Naive thymus-derived CD4-positive, alpha-beta T cell (primary cell): ENCODE measurements at regions not wholly inside any gene's neighbourhood (a gene's known extent, or its start where the extent isn't known, plus 50 kb on each side); places are given as distances from the start of the nearest gene placed in this dataset.

Experiments
- ATAC-seq: fragments of 150-1000 bp; cut with Tn5 transposase; 2 replicates; pipeline ENCODE4 v1.10.0; 2021; ENCODE audit warnings: mild to moderate bottlenecking, moderate library complexity
- CTCF ChIA-PET: fragments of 350-600 bp; sonication (Branson Sonifier 250); formaldehyde crosslinking; loops from one replicate; lab custom pipeline; 2021; ENCODE audit warnings: antibody characterized with exemption; lab: Charles Lee
- POLR2A ChIA-PET: fragments of 350-600 bp; sonication (Branson Sonifier 250); formaldehyde crosslinking; loops from one replicate; lab custom pipeline; 2021; ENCODE audit warnings: antibody characterized with exemption, inconsistent platforms; lab: Charles Lee
- DNase-seq, 9 donors: peaks; one replicate each; pipeline versions ENCODE4 v3.0.0 to v3.0.0-alpha.2; 2020 to 2022; ENCODE audit warnings: mixed read lengths in 1 of 9
- H3K27ac ChIP-seq: one replicate; pipeline ENCODE4 v1.7.0; 2013; ENCODE audit warnings: mild to moderate bottlenecking, low read depth, low read length, moderate library complexity
- H3K27me3 ChIP-seq, 2 donors: one replicate each; pipeline ENCODE4 v1.7.0; 2013; ENCODE audit warnings: low read length in 2 of 2, mild to moderate bottlenecking in 2 of 2, moderate library complexity in 2 of 2; ENCODE audit not compliant: control insufficient read depth in 2 of 2, insufficient read depth in 2 of 2
- H3K36me3 ChIP-seq, 3 experiments: 1 replicate in 2 of 3; 2 replicates in 1 of 3; pipeline ENCODE4 v1.7.0; 2013; ENCODE audit warnings: low read length in 3 of 3, mild to moderate bottlenecking in 3 of 3, moderate library complexity in 1 of 3; ENCODE audit not compliant: insufficient read depth in 3 of 3, control insufficient read depth in 2 of 3
- H3K4me1 ChIP-seq, 2 donors: one replicate each; pipeline ENCODE4 v1.7.0; 2013; ENCODE audit warnings: low read length in 2 of 2, mild to moderate bottlenecking in 2 of 2, moderate library complexity in 1 of 2; ENCODE audit not compliant: control insufficient read depth in 2 of 2, insufficient read depth in 2 of 2
- H3K4me3 ChIP-seq: 2 replicates; pipeline ENCODE4 v1.7.0; 2013; ENCODE audit warnings: mild to moderate bottlenecking, low read length
- H3K9me3 ChIP-seq, 3 experiments: 1 replicate in 2 of 3; 2 replicates in 1 of 3; pipeline ENCODE4 v1.7.0; 2013; ENCODE audit warnings: low read length in 3 of 3; ENCODE audit not compliant: control insufficient read depth in 2 of 3
- H3K27ac Mint-ChIP-seq, 9 donors: one replicate each; pipeline ENCODE4 v1.8.0; 2020 to 2022; ENCODE audit warnings: mixed read lengths in 9 of 9, mild to moderate bottlenecking in 8 of 9, moderate library complexity in 5 of 9, inconsistent platforms in 2 of 9
- H3K27me3 Mint-ChIP-seq, 5 donors: one replicate each; pipeline ENCODE4 v1.8.0; 2021 to 2022; ENCODE audit warnings: mixed read lengths in 5 of 5, mild to moderate bottlenecking in 1 of 5
- H3K36me3 Mint-ChIP-seq, 5 donors: one replicate each; pipeline ENCODE4 v1.8.0; 2020 to 2022; ENCODE audit warnings: mixed read lengths in 5 of 5, mild to moderate bottlenecking in 3 of 5, inconsistent platforms in 1 of 5
- H3K4me1 Mint-ChIP-seq, 7 donors: one replicate each; pipeline ENCODE4 v1.8.0; 2020 to 2022; ENCODE audit warnings: mixed read lengths in 7 of 7, mild to moderate bottlenecking in 3 of 7, inconsistent platforms in 1 of 7
- H3K4me3 Mint-ChIP-seq, 10 donors: one replicate each; pipeline ENCODE4 v1.8.0; 2020 to 2022; ENCODE audit warnings: mild to moderate bottlenecking in 10 of 10, mixed read lengths in 10 of 10, moderate library complexity in 6 of 10, inconsistent platforms in 2 of 10
- H3K9me3 Mint-ChIP-seq, 11 donors: one replicate each; pipeline ENCODE4 v1.8.0; 2020 to 2022; ENCODE audit warnings: mixed read lengths in 11 of 11, mild to moderate bottlenecking in 4 of 11, inconsistent platforms in 1 of 11, moderate library complexity in 1 of 11
- intact Hi-C, 2 donors: fragments of 100-400 bp; cut with micrococcal nuclease; formaldehyde crosslinking; loops; one replicate each; pipeline ENCODE4 v1.15.1; 2023

- ChIA-PET CTCF (no interaction called here), POLR2A (no interaction called here)
- Histone ChIP-seq H3K36me3 (no peaks in the 10 kb centered on the region), H3K4me3 (no peak overlapping the region), H3K4me1 (no peaks in the 10 kb centered on the region), H3K27me3 (no peaks in the 10 kb centered on the region), H3K9me3 (no peaks in the 10 kb centered on the region), H3K27ac (no peak overlapping the region)
- Mint-ChIP-seq H3K4me3 (no peak overlapping the region), H3K4me1 (no peaks in the 10 kb centered on the region), H3K27ac (no peak overlapping the region), H3K36me3 (no peaks in the 10 kb centered on the region), H3K27me3 (no peaks in the 10 kb centered on the region), H3K9me3 (peaks cover 0 to 1% (median 0%) of the 10 kb centered on the region in 11 donors)
- no peak for DNase-seq
- intact Hi-C loops: no loop called here
- no peak for ATAC-seq
These were observed 757.0 kb downstream of the TRAM1L1 start for GRCh38 chr4:116328261-116328860.

GRCh38 chr4:116323606-116324005, 761.8 kb downstream of the TRAM1L1 start:
- Histone ChIP-seq H3K4me3 (no peak overlapping the region), H3K27ac (no peak overlapping the region), H3K9me3 (no peaks in the 10 kb centered on the region), H3K36me3 (no peaks in the 10 kb centered on the region), H3K27me3 (no peaks in the 10 kb centered on the region), H3K4me1 (no peaks in the 10 kb centered on the region)
- ATAC-seq: no peak
- H3K27ac Mint-ChIP-seq: no peak overlapping the region
- POLR2A ChIA-PET: no interaction called here
- CTCF ChIA-PET: no interaction called here
- H3K4me3 Mint-ChIP-seq: no peak overlapping the region
- DNase-seq: no peak
- H3K4me1 Mint-ChIP-seq: no peaks in the 10 kb centered on the region
- no peaks in the 10 kb centered on the region for H3K9me3 Mint-ChIP-seq
- H3K36me3 Mint-ChIP-seq: no peaks in the 10 kb centered on the region
- intact Hi-C loops: no loop called here
- no peaks in the 10 kb centered on the region for H3K27me3 Mint-ChIP-seq

GRCh38 chr4:116321471-116321870, 763.9 kb downstream of the TRAM1L1 start:
- DNase-seq (no peak), ATAC-seq (no peak)
- POLR2A ChIA-PET: no interaction called here
- no peaks in the 10 kb centered on the region for H3K36me3 Mint-ChIP-seq
- no peaks in the 10 kb centered on the region for H3K4me1 ChIP-seq
- no peaks in the 10 kb centered on the region for H3K9me3 Mint-ChIP-seq
- no peak overlapping the region for H3K27ac Mint-ChIP-seq
- no peaks in the 10 kb centered on the region for H3K4me1 Mint-ChIP-seq
- H3K27me3 ChIP-seq: no peaks in the 10 kb centered on the region
- H3K27me3 Mint-ChIP-seq: no peaks in the 10 kb centered on the region
- no peak overlapping the region for H3K4me3 Mint-ChIP-seq
- CTCF ChIA-PET: no interaction called here
- intact Hi-C loops: no loop called here
- no peaks in the 10 kb centered on the region for H3K9me3 ChIP-seq
- no peak overlapping the region for H3K4me3 ChIP-seq
- no peak overlapping the region for H3K27ac ChIP-seq
- no peaks in the 10 kb centered on the region for H3K36me3 ChIP-seq

GRCh38 chr4:116320859-116321258, 764.5 kb downstream of the TRAM1L1 start:
- H3K36me3 ChIP-seq: no peaks in the 10 kb centered on the region
- no peak overlapping the region for H3K27ac ChIP-seq
- intact Hi-C loops: no loop called here
- Mint-ChIP-seq H3K9me3 (no peaks in the 10 kb centered on the region), H3K4me1 (no peaks in the 10 kb centered on the region), H3K36me3 (no peaks in the 10 kb centered on the region), H3K4me3 (no peak overlapping the region), H3K27me3 (no peaks in the 10 kb centered on the region), H3K27ac (no peak overlapping the region)
- H3K4me3 ChIP-seq: no peak overlapping the region
- H3K9me3 ChIP-seq: no peaks in the 10 kb centered on the region
- H3K4me1 ChIP-seq: no peaks in the 10 kb centered on the region
- ChIA-PET POLR2A (no interaction called here), CTCF (no interaction called here)
- no peak for DNase-seq
- H3K27me3 ChIP-seq: no peaks in the 10 kb centered on the region
- ATAC-seq: no peak

- intact Hi-C loops: no loop called here
- no peaks in the 10 kb centered on the region for H3K4me1 ChIP-seq
- no peak overlapping the region for H3K27ac ChIP-seq
- DNase-seq: no peak
- H3K27me3 ChIP-seq: no peaks in the 10 kb centered on the region
- ChIA-PET POLR2A (no interaction called here), CTCF (no interaction called here)
- H3K9me3 Mint-ChIP-seq: peaks cover 0 to 12% (median 4%) of the 10 kb centered on the region in 11 donors
- no peak overlapping the region for H3K4me3 Mint-ChIP-seq
- ATAC-seq: no peak
- H3K27ac Mint-ChIP-seq: no peak overlapping the region
- H3K4me1 Mint-ChIP-seq: no peaks in the 10 kb centered on the region
- H3K36me3 ChIP-seq: no peaks in the 10 kb centered on the region
- no peaks in the 10 kb centered on the region for H3K36me3 Mint-ChIP-seq
- no peaks in the 10 kb centered on the region for H3K27me3 Mint-ChIP-seq
- H3K9me3 ChIP-seq: no peaks in the 10 kb centered on the region
- H3K4me3 ChIP-seq: no peak overlapping the region
These were observed 781.6 kb downstream of the TRAM1L1 start for GRCh38 chr4:116303736-116304188.

GRCh38 chr4:116302990-116303735, 782.2 kb downstream of the TRAM1L1 start:
- Mint-ChIP-seq H3K36me3 (no peaks in the 10 kb centered on the region), H3K27ac (no peak overlapping the region), H3K9me3 (peaks cover 0 to 12% (median 4%) of the 10 kb centered on the region in 11 donors), H3K4me1 (no peaks in the 10 kb centered on the region), H3K27me3 (no peaks in the 10 kb centered on the region), H3K4me3 (no peak overlapping the region)
- H3K36me3 ChIP-seq: no peaks in the 10 kb centered on the region
- no peak overlapping the region for H3K27ac ChIP-seq
- H3K4me3 ChIP-seq: no peak overlapping the region
- intact Hi-C loops: no loop called here
- DNase-seq (no peak), ATAC-seq (no peak)
- H3K9me3 ChIP-seq: no peaks in the 10 kb centered on the region
- no peaks in the 10 kb centered on the region for H3K4me1 ChIP-seq
- ChIA-PET CTCF (no interaction called here), POLR2A (no interaction called here)
- H3K27me3 ChIP-seq: no peaks in the 10 kb centered on the region

GRCh38 chr4:116275006-116275405, 810.4 kb downstream of the TRAM1L1 start:
- H3K27ac Mint-ChIP-seq: no peak overlapping the region
- Histone ChIP-seq H3K4me1 (no peaks in the 10 kb centered on the region), H3K4me3 (no peak overlapping the region), H3K27me3 (no peaks in the 10 kb centered on the region), H3K27ac (no peak overlapping the region), H3K36me3 (no peaks in the 10 kb centered on the region), H3K9me3 (peaks cover 0 to 14% (median 0%) of the 10 kb centered on the region in 3 experiments)
- ChIA-PET POLR2A (no interaction called here), CTCF (no interaction called here)
- H3K9me3 Mint-ChIP-seq: peaks cover 0 to 7% (median 0%) of the 10 kb centered on the region in 11 donors
- H3K4me3 Mint-ChIP-seq: no peak overlapping the region
- H3K27me3 Mint-ChIP-seq: no peaks in the 10 kb centered on the region
- ATAC-seq: no peak
- H3K36me3 Mint-ChIP-seq: no peaks in the 10 kb centered on the region
- intact Hi-C loops: no loop called here
- H3K4me1 Mint-ChIP-seq: no peaks in the 10 kb centered on the region
- DNase-seq: no peak
